Panc1 (cell line): ENCODE measurements at regions not wholly inside any gene's neighbourhood (a gene's known extent, or its start where the extent isn't known, plus 50 kb on each side); places are given as distances from the start of the nearest gene placed in this dataset.

Experiments
- ATAC-seq: fragments of 200-7000 bp; cut with Tn5 transposase; 2 replicates; pipeline ENCODE4 v1.9.1; 2020; ENCODE audit warnings: mild to moderate bottlenecking, moderate library complexity
- BruUV-seq: library from RNA; stranded (reverse); fragments of 400-500 nt; replicated peaks from 2 replicates; lab custom pipeline; 2021; lab: Mats Ljungman, UMichigan
- CTCF ChIA-PET: fragments of 300-600 bp; sonication (Branson Sonifier 250); formaldehyde crosslinking; loops from one replicate; lab custom pipeline; 2022; ENCODE audit warnings: antibody characterized with exemption; lab: Charles Lee
- POLR2A ChIA-PET: fragments of 300-600 bp; sonication (Branson Sonifier 250); formaldehyde crosslinking; loops from one replicate; lab custom pipeline; 2022; ENCODE audit warnings: antibody characterized with exemption; lab: Charles Lee
- DNase-seq: peaks from one replicate; pipeline ENCODE4 v3.0.0-alpha.2; 2010; ENCODE audit warnings: low read depth, low spot score
- H3K27ac ChIP-seq: 2 replicates; pipeline ENCODE4 v1.5.1; 2011; ENCODE audit warnings: mild to moderate bottlenecking, low read length, inconsistent platforms
- H3K27me3 ChIP-seq: fragments of 200-500 bp; sonication (Bioruptor generic); 2 replicates; pipeline ENCODE4 v1.6.0; 2014; ENCODE audit warnings: low read length, inconsistent platforms; ENCODE audit not compliant: control insufficient read depth, insufficient read depth
- H3K36me3 ChIP-seq: fragments of 200-500 bp; sonication (Bioruptor generic); 2 replicates; pipeline ENCODE4 v1.5.1; 2014; ENCODE audit warnings: inconsistent platforms, mild to moderate bottlenecking, low read length, moderate library complexity; ENCODE audit not compliant: control insufficient read depth, insufficient read depth
- H3K4me1 ChIP-seq: 2 replicates; pipeline ENCODE4 v1.5.1; 2011; ENCODE audit warnings: inconsistent platforms, mild to moderate bottlenecking, low read length, moderate library complexity; ENCODE audit not compliant: control insufficient read depth, insufficient read depth
- H3K4me3 ChIP-seq, 2 experiments: 2 replicates each; pipeline ENCODE4 v1.5.1; 2011 to 2012; ENCODE audit warnings: low read depth in 2 of 2, low read length in 2 of 2, mild to moderate bottlenecking in 2 of 2, inconsistent platforms in 1 of 2, moderate library complexity in 1 of 2
- H3K9me3 ChIP-seq: fragments of 200-500 bp; sonication (Bioruptor generic); 2 replicates; pipeline ENCODE4 v1.5.1; 2014; ENCODE audit warnings: low read depth, mild to moderate bottlenecking, inconsistent platforms, low read length, moderate library complexity; ENCODE audit not compliant: control insufficient read depth, insufficient read depth
- POLR2AphosphoS5 ChIP-seq: IDR thresholded peaks from 2 replicates; pipeline ENCODE4 v1.6.1; 2012; ENCODE audit warnings: mild to moderate bottlenecking, low read depth, low read length, moderate library complexity
- SIN3A ChIP-seq: IDR thresholded peaks from 2 replicates; pipeline ENCODE4 v1.6.1; 2012; ENCODE audit warnings: low read depth, mild to moderate bottlenecking, low read length, moderate library complexity, borderline replicate concordance; ENCODE audit not compliant: insufficient read depth
- TCF7L2 ChIP-seq: IDR thresholded peaks from 2 replicates; pipeline ENCODE4 v1.6.1; 2011; ENCODE audit warnings: mild to moderate bottlenecking, low read depth, low read length, inconsistent platforms
- in situ Hi-C: cut with HindIII; loops from 2 replicates; pipeline ENCODE4 v1.10.0; 2016; ENCODE audit warnings: low sequenced_read_pairs, low pct_unique_long_range_greater_than_20kb
- intact Hi-C: fragments of 100-400 bp; cut with micrococcal nuclease; formaldehyde crosslinking; loops from one replicate; pipeline ENCODE4 v1.10.0; 2022; ENCODE audit not compliant: unreplicated experiment
- TF ChIP-seq, protein P1 (sequence below), 2 experiments: IDR thresholded peaks; 2 replicates each; pipeline ENCODE4 v1.6.1; 2011 to 2012; ENCODE audit warnings: low read depth in 2 of 2, control low read depth in 1 of 2, low read length in 1 of 2, mild to moderate bottlenecking in 1 of 2, moderate library complexity in 1 of 2; ENCODE audit not compliant: insufficient read depth in 1 of 2
- TF ChIP-seq, protein P2 (sequence below): fragments of 450-650 bp; IDR thresholded peaks from 2 replicates; pipeline ENCODE4 v1.5.1; 2017; ENCODE audit warnings: mild to moderate bottlenecking

DNA sequence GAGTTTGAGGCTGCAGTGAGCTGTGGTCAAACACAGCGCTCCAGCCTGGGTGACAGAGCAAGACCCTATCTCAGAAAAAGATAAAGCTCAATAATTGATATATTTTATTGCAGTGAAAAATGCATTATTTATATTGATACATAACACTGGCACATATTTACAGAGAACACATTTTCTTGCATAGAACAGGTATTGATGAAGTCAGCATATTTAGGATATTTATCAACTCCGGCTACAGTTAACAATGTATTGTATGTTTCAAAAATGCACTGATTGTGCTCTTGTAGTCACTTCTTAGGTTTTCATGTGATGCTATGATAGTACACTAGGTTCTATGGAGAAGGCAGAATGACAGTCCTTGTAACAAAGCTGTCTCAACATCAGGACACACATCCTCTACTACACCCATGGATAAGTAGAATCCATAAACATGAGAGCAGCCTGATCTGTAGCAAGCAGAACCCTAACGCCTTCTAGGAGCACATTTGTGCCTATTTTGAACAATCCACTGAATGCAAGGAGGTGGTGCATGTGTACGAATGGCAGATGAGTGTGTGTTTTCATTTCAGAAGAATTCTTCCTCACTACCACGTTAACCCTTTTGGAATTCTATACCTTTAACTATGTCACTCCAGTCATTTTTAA, 586.1 kb upstream of the CELF2 start:
- POLR2A ChIA-PET, result no interaction called here
- no peaks in the 10 kb centered on the region for H3K9me3 ChIP-seq
- no peak overlapping the region for H3K27ac ChIP-seq
- in situ Hi-C loops, result no loop called here
- H3K27me3 ChIP-seq, result no peaks in the 10 kb centered on the region
- no peak overlapping the region for H3K4me3 ChIP-seq
- DNase-seq (no peak), ATAC-seq (no peak)
- CTCF ChIA-PET, result no interaction called here
- intact Hi-C loops, result no loop called here
- TF ChIP-seq, protein P1, sequence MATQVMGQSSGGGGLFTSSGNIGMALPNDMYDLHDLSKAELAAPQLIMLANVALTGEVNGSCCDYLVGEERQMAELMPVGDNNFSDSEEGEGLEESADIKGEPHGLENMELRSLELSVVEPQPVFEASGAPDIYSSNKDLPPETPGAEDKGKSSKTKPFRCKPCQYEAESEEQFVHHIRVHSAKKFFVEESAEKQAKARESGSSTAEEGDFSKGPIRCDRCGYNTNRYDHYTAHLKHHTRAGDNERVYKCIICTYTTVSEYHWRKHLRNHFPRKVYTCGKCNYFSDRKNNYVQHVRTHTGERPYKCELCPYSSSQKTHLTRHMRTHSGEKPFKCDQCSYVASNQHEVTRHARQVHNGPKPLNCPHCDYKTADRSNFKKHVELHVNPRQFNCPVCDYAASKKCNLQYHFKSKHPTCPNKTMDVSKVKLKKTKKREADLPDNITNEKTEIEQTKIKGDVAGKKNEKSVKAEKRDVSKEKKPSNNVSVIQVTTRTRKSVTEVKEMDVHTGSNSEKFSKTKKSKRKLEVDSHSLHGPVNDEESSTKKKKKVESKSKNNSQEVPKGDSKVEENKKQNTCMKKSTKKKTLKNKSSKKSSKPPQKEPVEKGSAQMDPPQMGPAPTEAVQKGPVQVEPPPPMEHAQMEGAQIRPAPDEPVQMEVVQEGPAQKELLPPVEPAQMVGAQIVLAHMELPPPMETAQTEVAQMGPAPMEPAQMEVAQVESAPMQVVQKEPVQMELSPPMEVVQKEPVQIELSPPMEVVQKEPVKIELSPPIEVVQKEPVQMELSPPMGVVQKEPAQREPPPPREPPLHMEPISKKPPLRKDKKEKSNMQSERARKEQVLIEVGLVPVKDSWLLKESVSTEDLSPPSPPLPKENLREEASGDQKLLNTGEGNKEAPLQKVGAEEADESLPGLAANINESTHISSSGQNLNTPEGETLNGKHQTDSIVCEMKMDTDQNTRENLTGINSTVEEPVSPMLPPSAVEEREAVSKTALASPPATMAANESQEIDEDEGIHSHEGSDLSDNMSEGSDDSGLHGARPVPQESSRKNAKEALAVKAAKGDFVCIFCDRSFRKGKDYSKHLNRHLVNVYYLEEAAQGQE (IDR thresholded peaks at IDR 0.05; ENCODE audit: insufficient read depth in 1 of 2, low read depth in 2 of 2, low read length in 1 of 2), result no peak
- TF ChIP-seq TCF7L2 (no peak), SIN3A (no peak), POLR2AphosphoS5 (no peak)
- TF ChIP-seq, protein P2, sequence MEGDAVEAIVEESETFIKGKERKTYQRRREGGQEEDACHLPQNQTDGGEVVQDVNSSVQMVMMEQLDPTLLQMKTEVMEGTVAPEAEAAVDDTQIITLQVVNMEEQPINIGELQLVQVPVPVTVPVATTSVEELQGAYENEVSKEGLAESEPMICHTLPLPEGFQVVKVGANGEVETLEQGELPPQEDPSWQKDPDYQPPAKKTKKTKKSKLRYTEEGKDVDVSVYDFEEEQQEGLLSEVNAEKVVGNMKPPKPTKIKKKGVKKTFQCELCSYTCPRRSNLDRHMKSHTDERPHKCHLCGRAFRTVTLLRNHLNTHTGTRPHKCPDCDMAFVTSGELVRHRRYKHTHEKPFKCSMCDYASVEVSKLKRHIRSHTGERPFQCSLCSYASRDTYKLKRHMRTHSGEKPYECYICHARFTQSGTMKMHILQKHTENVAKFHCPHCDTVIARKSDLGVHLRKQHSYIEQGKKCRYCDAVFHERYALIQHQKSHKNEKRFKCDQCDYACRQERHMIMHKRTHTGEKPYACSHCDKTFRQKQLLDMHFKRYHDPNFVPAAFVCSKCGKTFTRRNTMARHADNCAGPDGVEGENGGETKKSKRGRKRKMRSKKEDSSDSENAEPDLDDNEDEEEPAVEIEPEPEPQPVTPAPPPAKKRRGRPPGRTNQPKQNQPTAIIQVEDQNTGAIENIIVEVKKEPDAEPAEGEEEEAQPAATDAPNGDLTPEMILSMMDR, result no peak
- no peaks in the 10 kb centered on the region for H3K36me3 ChIP-seq
- no peaks in the 10 kb centered on the region for H3K4me1 ChIP-seq
- no TSS peak for BruUV-seq

DNA sequence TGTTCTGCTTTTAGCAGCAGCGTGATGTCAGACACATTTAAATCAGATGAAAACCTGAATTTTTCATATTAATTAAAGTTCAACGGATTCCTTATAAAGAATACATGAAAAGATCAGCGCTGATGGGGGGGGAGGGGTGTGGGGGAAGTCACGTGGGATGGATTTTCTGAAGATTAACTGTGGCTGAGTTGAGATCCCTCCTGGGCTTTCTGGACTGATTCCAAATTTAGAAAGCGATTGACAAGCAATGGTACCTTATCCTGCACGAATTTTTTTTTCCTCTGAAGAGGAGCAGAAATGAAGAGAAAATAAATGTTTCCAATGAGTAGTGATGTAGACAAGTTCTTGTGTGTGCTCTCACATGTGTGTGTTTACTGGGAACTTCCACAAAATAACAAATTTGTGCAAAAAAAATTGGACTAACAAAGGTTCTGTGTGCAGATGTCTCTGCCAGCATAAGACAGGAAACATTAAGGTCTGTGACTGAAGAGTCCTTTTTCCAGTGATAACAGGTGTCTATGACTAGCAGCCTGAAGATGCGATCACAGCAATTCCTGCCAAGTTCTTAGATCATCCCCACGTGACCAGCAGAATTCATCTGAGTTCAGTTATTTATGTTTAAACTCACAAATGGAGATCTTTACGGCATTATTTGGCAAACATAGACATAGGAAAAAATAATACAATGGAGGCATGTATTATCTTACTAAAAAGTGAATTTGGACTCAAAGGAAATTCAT, 585.2 kb upstream of the CELF2 start:
- Histone ChIP-seq H3K27me3 (no peaks in the 10 kb centered on the region), H3K36me3 (no peaks in the 10 kb centered on the region), H3K9me3 (no peaks in the 10 kb centered on the region), H3K27ac (no peak overlapping the region), H3K4me3 (no peak overlapping the region), H3K4me1 (no peaks in the 10 kb centered on the region)
- CTCF ChIA-PET, result no interaction called here
- POLR2A ChIA-PET, result no interaction called here
- intact Hi-C loops (no loop called here), in situ Hi-C loops (no loop called here)
- no peak for ATAC-seq
- no TSS peak for BruUV-seq
- DNase-seq, result no peak
- TF ChIP-seq, protein P1 (IDR thresholded peaks at IDR 0.05; ENCODE audit: insufficient read depth in 1 of 2, low read depth in 2 of 2, low read length in 1 of 2), result no peak
- TF ChIP-seq SIN3A (no peak), TCF7L2 (no peak), POLR2AphosphoS5 (no peak)
- TF ChIP-seq, protein P2, result no peak
